ENCODE measurements at regions not wholly inside any gene's neighbourhood (a gene's known extent, or its start where the extent isn't known, plus 50 kb on each side); places are given as distances from the start of the nearest gene placed in this dataset.

GRCh38 chr1:34640654-34641401 is 114.0 kb upstream of the GJB5 start:
- H3K4me3 ChIP-seq (ENCODE audit: low read depth in 1 of 2, low read length in 2 of 2) = no peak overlapping the region
- no peaks in the 10 kb centered on the region for H3K36me3 ChIP-seq (ENCODE audit: control insufficient read depth in 1 of 2, insufficient read depth in 2 of 2, low read length in 2 of 2)

GRCh38 chr1:34642679-34643078 is 112.2 kb upstream of the GJB5 start:
- H3K27ac ChIP-seq (ENCODE audit: low read depth, low read length) = no peak overlapping the region
- H3K9me3 ChIP-seq (ENCODE audit: control insufficient read depth in 1 of 2, low read length in 2 of 2) = no peaks in the 10 kb centered on the region
- H3K9ac ChIP-seq (ENCODE audit: low read depth in 1 of 2, low read length in 2 of 2) = no peak overlapping the region
- H3K36me3 ChIP-seq (ENCODE audit: control insufficient read depth in 1 of 2, insufficient read depth in 2 of 2, low read length in 2 of 2) = no peaks in the 10 kb centered on the region
- peaks cover 15 to 16% of the 10 kb centered on the region in 2 donors for H3K27me3 ChIP-seq (ENCODE audit: control insufficient read depth in 1 of 2, insufficient read depth in 2 of 2, low read length in 2 of 2)
- H3K4me3 ChIP-seq (ENCODE audit: low read depth in 1 of 2, low read length in 2 of 2) = no peak overlapping the region
- no peaks in the 10 kb centered on the region for H3K4me1 ChIP-seq (ENCODE audit: control insufficient read depth in 1 of 2, insufficient read depth in 2 of 2, low read length in 2 of 2)

More at GRCh38 chr1:34640654-34641401, 114.0 kb upstream of the GJB5 start:
- no peaks in the 10 kb centered on the region for H3K9me3 ChIP-seq (ENCODE audit: control insufficient read depth in 1 of 2, low read length in 2 of 2)
- H3K27ac ChIP-seq (ENCODE audit: low read depth, low read length) = no peak overlapping the region
- no peaks in the 10 kb centered on the region for H3K4me1 ChIP-seq (ENCODE audit: control insufficient read depth in 1 of 2, insufficient read depth in 2 of 2, low read length in 2 of 2)
- H3K27me3 ChIP-seq (ENCODE audit: control insufficient read depth in 1 of 2, insufficient read depth in 2 of 2, low read length in 2 of 2) = peaks cover 4 to 15% of the 10 kb centered on the region in 2 donors
- H3K9ac ChIP-seq (ENCODE audit: low read depth in 1 of 2, low read length in 2 of 2) = no peak overlapping the region

DNA sequence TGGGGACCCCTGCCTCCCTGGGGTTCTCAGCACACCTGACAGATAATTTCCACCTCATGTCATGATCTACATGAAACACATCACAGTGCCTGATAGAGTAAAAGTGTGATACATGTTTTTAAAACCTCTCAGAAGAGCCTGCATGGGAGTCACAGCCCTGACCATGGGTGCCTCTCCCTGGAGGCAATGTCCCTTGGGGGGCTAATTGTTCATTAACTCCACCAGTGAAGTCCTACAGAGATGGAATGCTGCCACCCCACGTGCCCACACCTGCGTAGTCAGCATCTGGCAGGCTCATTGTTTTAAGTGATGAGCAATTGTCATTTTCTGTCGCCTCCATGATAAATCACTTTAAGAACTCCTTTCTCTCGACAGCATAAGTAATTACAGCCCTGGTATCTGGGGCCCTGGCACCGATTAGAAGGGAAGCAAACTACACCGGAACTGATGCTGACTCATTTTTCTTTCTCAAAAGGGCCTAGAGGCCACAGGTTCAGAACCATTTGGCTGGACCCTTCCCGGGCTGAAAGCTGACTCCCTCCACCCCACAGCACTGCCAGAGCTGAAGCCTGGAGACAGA is 109.6 kb upstream of the GJB5 start:
- H3K9ac ChIP-seq (ENCODE audit: low read depth in 1 of 2, low read length in 2 of 2) = no peak overlapping the region
- no peak overlapping the region for H3K27ac ChIP-seq (ENCODE audit: low read depth, low read length)
- no peak overlapping the region for H3K4me3 ChIP-seq (ENCODE audit: low read depth in 1 of 2, low read length in 2 of 2)
- H3K36me3 ChIP-seq (ENCODE audit: control insufficient read depth in 1 of 2, insufficient read depth in 2 of 2, low read length in 2 of 2) = no peaks in the 10 kb centered on the region
- no peaks in the 10 kb centered on the region for H3K9me3 ChIP-seq (ENCODE audit: control insufficient read depth in 1 of 2, low read length in 2 of 2)
- no peaks in the 10 kb centered on the region for H3K4me1 ChIP-seq (ENCODE audit: control insufficient read depth in 1 of 2, insufficient read depth in 2 of 2, low read length in 2 of 2)
- peaks cover 16 to 24% of the 10 kb centered on the region in 2 donors for H3K27me3 ChIP-seq (ENCODE audit: control insufficient read depth in 1 of 2, insufficient read depth in 2 of 2, low read length in 2 of 2)

DNA sequence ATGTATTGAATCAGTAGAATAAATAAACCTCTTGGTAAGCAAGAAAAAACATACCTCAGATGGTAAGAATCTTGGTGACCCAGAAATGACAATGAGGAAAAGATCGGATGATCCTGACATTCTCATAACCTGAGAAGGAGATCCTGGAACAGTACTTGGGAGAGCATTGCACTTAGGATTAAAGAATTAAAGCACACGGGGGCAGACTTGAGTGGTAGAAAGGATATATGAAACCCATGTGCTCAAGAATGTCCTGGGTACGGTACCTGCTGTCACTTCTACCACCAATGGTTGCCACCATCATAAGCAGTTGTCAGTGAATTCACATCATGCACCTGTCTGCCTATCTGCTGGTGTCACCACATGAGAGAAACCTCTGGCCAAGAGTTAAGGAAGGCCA is 108.9 kb upstream of the GJB5 start:
- Histone ChIP-seq H3K4me3 (ENCODE audit: low read depth in 1 of 2, low read length in 2 of 2) (no peak overlapping the region), H3K27ac (ENCODE audit: low read depth, low read length) (no peak overlapping the region), H3K36me3 (ENCODE audit: control insufficient read depth in 1 of 2, insufficient read depth in 2 of 2, low read length in 2 of 2) (no peaks in the 10 kb centered on the region), H3K9me3 (ENCODE audit: control insufficient read depth in 1 of 2, low read length in 2 of 2) (no peaks in the 10 kb centered on the region), H3K27me3 (ENCODE audit: control insufficient read depth in 1 of 2, insufficient read depth in 2 of 2, low read length in 2 of 2) (peaks cover 16 to 24% of the 10 kb centered on the region in 2 donors), H3K9ac (ENCODE audit: low read depth in 1 of 2, low read length in 2 of 2) (no peak overlapping the region), H3K4me1 (ENCODE audit: control insufficient read depth in 1 of 2, insufficient read depth in 2 of 2, low read length in 2 of 2) (no peaks in the 10 kb centered on the region)

DNA sequence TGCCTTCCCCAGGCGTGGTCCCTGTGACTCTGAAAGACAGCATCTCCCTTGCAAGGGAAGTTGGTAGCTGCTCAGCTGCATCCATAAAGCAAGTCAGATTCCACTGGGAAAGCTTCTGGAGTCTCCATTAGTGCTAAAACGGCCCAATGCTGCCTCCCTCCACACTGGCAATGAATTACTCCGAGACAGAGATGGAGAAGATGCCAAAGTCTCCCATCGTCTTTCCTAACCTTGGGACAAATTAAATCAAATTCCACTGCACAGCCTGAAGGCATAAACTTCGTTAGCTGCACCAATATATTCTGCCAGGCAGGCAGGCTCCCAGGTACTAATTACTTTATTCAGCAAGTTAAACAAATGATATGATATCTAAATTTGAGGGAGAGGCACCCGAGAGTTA is 106.3 kb upstream of the GJB5 start:
- no peaks in the 10 kb centered on the region for H3K36me3 ChIP-seq (ENCODE audit: control insufficient read depth in 1 of 2, insufficient read depth in 2 of 2, low read length in 2 of 2)
- no peaks in the 10 kb centered on the region for H3K4me1 ChIP-seq (ENCODE audit: control insufficient read depth in 1 of 2, insufficient read depth in 2 of 2, low read length in 2 of 2)
- H3K27ac ChIP-seq (ENCODE audit: low read depth, low read length) = no peak overlapping the region
- no peak overlapping the region for H3K4me3 ChIP-seq (ENCODE audit: low read depth in 1 of 2, low read length in 2 of 2)
- no peaks in the 10 kb centered on the region for H3K9me3 ChIP-seq (ENCODE audit: control insufficient read depth in 1 of 2, low read length in 2 of 2)
- no peak overlapping the region for H3K9ac ChIP-seq (ENCODE audit: low read depth in 1 of 2, low read length in 2 of 2)
- H3K27me3 ChIP-seq (ENCODE audit: control insufficient read depth in 1 of 2, insufficient read depth in 2 of 2, low read length in 2 of 2) = peaks cover 16 to 29% of the 10 kb centered on the region in 2 donors

- H3K9ac ChIP-seq (ENCODE audit: low read depth in 1 of 2, low read length in 2 of 2) = no peak overlapping the region
- no peaks in the 10 kb centered on the region for H3K4me1 ChIP-seq (ENCODE audit: control insufficient read depth in 1 of 2, insufficient read depth in 2 of 2, low read length in 2 of 2)
- H3K9me3 ChIP-seq (ENCODE audit: control insufficient read depth in 1 of 2, low read length in 2 of 2) = no peaks in the 10 kb centered on the region
- H3K27me3 ChIP-seq (ENCODE audit: control insufficient read depth in 1 of 2, insufficient read depth in 2 of 2, low read length in 2 of 2) = peaks cover 13 to 14% of the 10 kb centered on the region in 2 donors
- no peak overlapping the region for H3K4me3 ChIP-seq (ENCODE audit: low read depth in 1 of 2, low read length in 2 of 2)
- H3K36me3 ChIP-seq (ENCODE audit: control insufficient read depth in 1 of 2, insufficient read depth in 2 of 2, low read length in 2 of 2) = no peaks in the 10 kb centered on the region
- no peak overlapping the region for H3K27ac ChIP-seq (ENCODE audit: low read depth, low read length)
These were observed 104.8 kb upstream of the GJB5 start for GRCh38 chr1:34650090-34650489.

- H3K9ac ChIP-seq (ENCODE audit: low read depth in 1 of 2, low read length in 2 of 2) = no peak overlapping the region
- H3K27ac ChIP-seq (ENCODE audit: low read depth, low read length) = no peak overlapping the region
- no peaks in the 10 kb centered on the region for H3K36me3 ChIP-seq (ENCODE audit: control insufficient read depth in 1 of 2, insufficient read depth in 2 of 2, low read length in 2 of 2)
- H3K4me1 ChIP-seq (ENCODE audit: control insufficient read depth in 1 of 2, insufficient read depth in 2 of 2, low read length in 2 of 2) = no peaks in the 10 kb centered on the region
- peaks cover 12 to 14% of the 10 kb centered on the region in 2 donors for H3K27me3 ChIP-seq (ENCODE audit: control insufficient read depth in 1 of 2, insufficient read depth in 2 of 2, low read length in 2 of 2)
- H3K9me3 ChIP-seq (ENCODE audit: control insufficient read depth in 1 of 2, low read length in 2 of 2) = no peaks in the 10 kb centered on the region
- no peak overlapping the region for H3K4me3 ChIP-seq (ENCODE audit: low read depth in 1 of 2, low read length in 2 of 2)
These were observed 104.0 kb upstream of the GJB5 start for GRCh38 chr1:34650800-34651199.

DNA sequence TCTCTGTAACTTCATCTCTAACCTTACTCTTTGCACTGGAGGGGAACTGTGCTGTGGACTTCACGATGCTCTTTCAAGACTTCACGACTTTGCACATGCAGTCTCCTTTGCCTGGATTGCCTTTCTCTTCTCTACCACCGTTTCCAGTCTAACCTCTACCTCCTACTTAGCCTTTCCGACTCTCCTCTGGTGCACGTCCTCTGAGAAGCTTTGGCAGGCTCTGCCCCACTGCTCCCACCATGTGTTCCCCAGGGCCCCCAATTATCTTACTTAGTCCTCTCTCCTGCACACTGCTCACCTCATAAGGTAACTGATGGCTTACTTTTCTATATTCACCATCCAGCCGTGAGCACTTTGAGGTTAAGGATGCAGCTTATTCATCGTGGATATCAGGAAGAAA is 101.7 kb upstream of the GJB5 start:
- H3K4me1 ChIP-seq (ENCODE audit: control insufficient read depth in 1 of 2, insufficient read depth in 2 of 2, low read length in 2 of 2) = no peaks in the 10 kb centered on the region
- no peak overlapping the region for H3K4me3 ChIP-seq (ENCODE audit: low read depth in 1 of 2, low read length in 2 of 2)
- no peaks in the 10 kb centered on the region for H3K36me3 ChIP-seq (ENCODE audit: control insufficient read depth in 1 of 2, insufficient read depth in 2 of 2, low read length in 2 of 2)
- peaks cover 0 to 11% of the 10 kb centered on the region in 2 donors for H3K27me3 ChIP-seq (ENCODE audit: control insufficient read depth in 1 of 2, insufficient read depth in 2 of 2, low read length in 2 of 2)
- H3K9me3 ChIP-seq (ENCODE audit: control insufficient read depth in 1 of 2, low read length in 2 of 2) = no peaks in the 10 kb centered on the region
- H3K27ac ChIP-seq (ENCODE audit: low read depth, low read length) = no peak overlapping the region
- H3K9ac ChIP-seq (ENCODE audit: low read depth in 1 of 2, low read length in 2 of 2) = no peak overlapping the region

DNA sequence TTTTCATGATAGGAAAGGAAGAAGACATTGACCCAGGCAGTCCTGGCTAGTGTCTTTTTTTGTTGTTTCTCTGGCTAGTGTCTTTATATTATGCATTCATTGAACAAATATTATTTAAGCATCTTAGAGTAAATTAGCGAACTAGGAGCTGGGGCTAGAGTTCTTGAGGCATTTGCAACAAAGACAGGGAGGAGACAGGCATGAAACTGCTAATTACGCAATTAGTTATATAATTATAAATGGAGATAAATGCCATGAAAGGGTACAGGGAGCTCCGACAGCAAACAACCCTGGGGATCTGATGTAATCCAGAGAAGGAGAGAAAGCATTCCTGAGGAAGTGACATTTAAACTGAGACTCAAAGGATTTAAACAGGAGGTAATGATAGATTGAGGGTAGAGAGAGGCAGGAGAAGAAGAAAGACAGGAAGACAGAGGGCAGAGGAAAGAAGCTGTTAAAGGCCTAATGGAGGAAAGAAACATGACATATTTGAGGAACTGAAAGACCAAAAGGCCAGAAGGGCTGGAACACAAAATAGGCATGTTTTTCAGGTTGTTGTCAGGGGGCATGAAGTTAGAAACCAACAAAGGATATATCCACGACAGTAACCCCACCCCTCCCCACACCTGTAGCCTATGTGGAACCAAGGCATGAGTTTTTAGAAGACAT is 99.5 kb upstream of the GJB5 start:
- Histone ChIP-seq H3K4me1 (ENCODE audit: control insufficient read depth in 1 of 2, insufficient read depth in 2 of 2, low read length in 2 of 2) (no peaks in the 10 kb centered on the region), H3K27ac (ENCODE audit: low read depth, low read length) (no peak overlapping the region), H3K27me3 (ENCODE audit: control insufficient read depth in 1 of 2, insufficient read depth in 2 of 2, low read length in 2 of 2) (peaks cover 0 to 5% of the 10 kb centered on the region in 2 donors), H3K36me3 (ENCODE audit: control insufficient read depth in 1 of 2, insufficient read depth in 2 of 2, low read length in 2 of 2) (no peaks in the 10 kb centered on the region), H3K9me3 (ENCODE audit: control insufficient read depth in 1 of 2, low read length in 2 of 2) (no peaks in the 10 kb centered on the region), H3K9ac (ENCODE audit: low read depth in 1 of 2, low read length in 2 of 2) (no peak overlapping the region), H3K4me3 (ENCODE audit: low read depth in 1 of 2, low read length in 2 of 2) (no peak overlapping the region)

GRCh38 chr1:34655875-34656240 is 99.0 kb upstream of the GJB5 start:
- Histone ChIP-seq H3K36me3 (ENCODE audit: control insufficient read depth in 1 of 2, insufficient read depth in 2 of 2, low read length in 2 of 2) (no peaks in the 10 kb centered on the region), H3K27ac (ENCODE audit: low read depth, low read length) (no peak overlapping the region), H3K9ac (ENCODE audit: low read depth in 1 of 2, low read length in 2 of 2) (no peak overlapping the region), H3K4me3 (ENCODE audit: low read depth in 1 of 2, low read length in 2 of 2) (no peak overlapping the region), H3K27me3 (ENCODE audit: control insufficient read depth in 1 of 2, insufficient read depth in 2 of 2, low read length in 2 of 2) (peaks cover 0 to 5% of the 10 kb centered on the region in 2 donors), H3K9me3 (ENCODE audit: control insufficient read depth in 1 of 2, low read length in 2 of 2) (no peaks in the 10 kb centered on the region), H3K4me1 (ENCODE audit: control insufficient read depth in 1 of 2, insufficient read depth in 2 of 2, low read length in 2 of 2) (no peaks in the 10 kb centered on the region)

Data from duodenal mucosa (tissue), 2 donors.